NOMO-1 treated with dmso at 0.1 percent for 144 hours (cell line): ENCODE measurements at regions not wholly inside any gene's neighbourhood (a gene's known extent, or its start where the extent isn't known, plus 50 kb on each side); places are given as distances from the start of the nearest gene placed in this dataset.

Source experiments
- DNase-seq: peaks from one replicate; lab custom pipeline; 2025; ENCODE audit not compliant: unreplicated experiment; lab: John Stamatoyannopoulos, UW

DNA sequence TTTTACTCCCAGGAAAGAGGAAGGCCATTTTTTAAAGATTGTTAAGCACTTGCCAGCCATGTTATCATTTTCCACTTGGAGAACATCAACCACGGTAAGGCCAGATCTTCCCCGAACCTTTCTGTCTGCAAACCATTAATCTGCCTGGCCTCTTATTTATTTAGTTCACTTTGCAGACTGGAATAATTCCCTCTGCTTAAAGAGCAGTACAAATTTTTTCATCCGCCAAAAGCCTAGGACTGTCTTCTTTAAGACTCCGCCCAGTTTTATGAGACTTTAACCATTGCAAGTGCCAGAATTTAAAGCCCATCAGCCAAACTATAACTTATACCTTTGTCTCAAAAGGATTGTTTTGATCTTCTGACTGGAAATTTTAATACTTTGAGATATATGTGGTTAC, 426.3 kb downstream of the KCTD12 start:
- DNase-seq = no peak

DNA sequence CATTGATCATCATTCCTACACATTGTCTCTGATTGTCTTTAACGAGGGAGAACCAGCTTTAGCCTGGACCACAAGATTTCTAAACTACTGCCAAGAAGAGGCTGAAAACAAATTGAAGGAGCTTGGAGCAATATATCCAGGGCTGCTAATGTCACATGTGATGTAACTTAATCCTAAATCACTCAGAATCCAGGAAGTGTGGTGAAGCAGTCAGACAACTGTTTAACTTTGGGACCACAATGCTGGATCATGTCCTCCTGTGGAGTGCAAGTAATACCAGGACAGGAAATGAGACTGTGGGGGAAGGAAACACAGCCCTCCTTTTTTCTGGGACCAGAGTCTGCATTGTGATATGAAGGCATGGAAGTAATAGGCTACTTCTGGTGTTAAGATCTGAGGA, 430.2 kb downstream of the KCTD12 start:
- no peak for DNase-seq

DNA sequence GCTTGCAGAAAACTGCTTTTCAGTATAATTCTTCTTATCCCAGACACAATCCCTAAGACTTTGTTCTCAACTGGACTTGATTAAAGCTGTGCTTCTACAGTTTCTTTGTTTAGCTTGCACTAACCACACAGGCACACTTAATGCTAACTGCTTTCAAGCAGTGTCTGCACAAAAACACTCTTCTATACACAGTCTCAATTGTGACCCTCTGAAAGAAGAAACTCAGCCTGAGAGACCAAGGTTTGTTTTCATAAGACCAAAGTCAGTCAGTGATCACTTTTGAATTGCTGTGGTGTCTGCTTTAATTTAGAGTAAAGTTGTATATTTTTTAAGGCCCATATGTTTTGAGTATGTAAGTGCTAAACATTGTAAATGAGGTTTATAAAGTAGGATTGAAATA, 431.2 kb downstream of the KCTD12 start:
- DNase-seq = no peak

DNA sequence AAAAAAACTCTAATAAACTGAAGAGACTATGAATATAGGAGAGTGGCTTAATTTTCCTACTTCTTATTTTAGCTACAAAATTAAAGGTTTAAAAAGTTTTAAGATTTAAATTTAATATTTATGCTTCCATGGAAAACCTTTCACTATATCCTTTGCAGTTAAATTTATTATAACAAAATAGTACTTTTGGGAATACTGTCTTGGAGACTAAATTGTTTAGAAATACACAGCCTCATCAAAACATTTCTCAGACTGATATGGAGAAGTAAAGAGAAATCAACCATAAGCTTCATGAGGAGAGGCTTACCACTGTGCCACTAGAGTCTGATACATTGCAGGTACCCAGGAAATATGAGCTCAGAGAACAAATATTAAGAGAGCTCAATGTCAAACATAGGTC, 436.5 kb downstream of the KCTD12 start:
- no peak for DNase-seq

DNA sequence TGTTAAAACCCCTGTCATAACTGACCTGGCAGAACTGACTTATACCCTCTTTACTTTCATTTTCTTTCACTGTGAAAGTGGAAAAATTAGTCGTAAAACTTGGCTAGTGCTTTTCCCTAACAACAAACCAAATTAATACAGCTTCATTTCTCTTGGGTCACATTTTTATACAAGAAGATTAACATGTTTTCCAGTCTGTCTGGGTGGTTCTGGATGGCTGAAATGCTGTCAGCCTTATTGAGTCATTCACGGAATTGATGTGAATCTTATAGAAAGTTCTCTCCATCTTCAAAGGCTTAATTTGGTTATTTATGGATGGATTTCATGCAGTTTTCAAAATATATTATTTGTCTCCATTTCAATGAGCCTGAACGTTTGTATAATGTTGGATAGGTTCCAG, 440.0 kb downstream of the KCTD12 start:
- DNase-seq = no peak

DNA sequence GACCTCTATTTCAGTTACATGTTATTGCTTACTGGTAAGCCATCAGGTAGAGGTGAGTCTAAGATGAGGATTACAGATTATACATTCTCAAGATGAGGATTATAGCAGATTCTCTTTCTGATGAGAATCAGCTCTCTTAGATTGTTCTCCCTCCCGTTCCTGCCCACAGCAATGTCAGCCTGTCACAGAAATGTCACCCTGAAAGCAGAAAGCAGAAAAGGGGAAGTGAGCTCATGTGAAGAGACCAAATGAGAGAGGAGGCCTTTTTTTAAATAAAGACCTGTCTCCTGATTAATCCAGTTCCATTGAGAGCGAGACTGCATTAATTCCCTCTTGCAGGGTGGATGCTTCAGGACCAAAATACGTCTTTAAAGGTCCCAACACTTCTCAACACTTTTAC, 445.6 kb downstream of the KCTD12 start:
- DNase-seq = peak; percentile 15

DNA sequence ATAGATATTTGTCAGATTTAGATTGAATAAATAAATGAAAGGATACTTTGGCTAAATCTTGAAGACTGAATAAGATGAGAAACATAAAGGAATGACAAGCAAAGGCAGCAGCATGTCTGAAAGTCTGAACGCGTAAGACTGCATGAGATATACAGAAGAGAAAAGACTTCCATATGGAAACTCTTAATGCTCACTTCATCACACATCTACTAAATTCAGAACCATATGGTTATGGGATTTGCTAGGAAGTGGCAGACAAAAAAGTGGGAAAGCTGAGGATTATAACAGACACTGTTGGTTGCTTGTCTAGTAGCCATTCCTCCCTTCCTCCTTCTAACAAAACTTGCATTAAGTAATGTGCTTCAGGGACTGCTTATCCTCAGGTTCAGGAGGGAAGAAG, 446.7 kb downstream of the KCTD12 start:
- no peak for DNase-seq

DNA sequence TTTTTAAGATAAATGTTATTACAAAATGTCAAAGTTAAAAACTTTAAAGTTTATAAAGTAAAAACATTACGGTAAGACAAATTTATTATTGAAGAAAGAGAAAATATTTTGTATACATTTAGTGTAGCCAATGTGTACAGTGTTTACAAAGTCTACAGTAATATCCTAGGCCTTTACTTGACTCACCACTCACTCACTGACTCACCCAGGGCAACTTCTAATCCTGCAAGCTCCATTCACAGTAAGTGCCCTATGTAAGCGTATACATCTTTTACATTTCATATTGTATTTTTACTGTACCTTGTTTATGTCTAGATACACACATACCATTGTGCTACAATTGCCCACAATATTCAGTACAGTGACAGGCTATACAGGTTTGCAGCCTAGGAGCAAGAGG, 448.2 kb downstream of the KCTD12 start:
- DNase-seq = no peak

DNA sequence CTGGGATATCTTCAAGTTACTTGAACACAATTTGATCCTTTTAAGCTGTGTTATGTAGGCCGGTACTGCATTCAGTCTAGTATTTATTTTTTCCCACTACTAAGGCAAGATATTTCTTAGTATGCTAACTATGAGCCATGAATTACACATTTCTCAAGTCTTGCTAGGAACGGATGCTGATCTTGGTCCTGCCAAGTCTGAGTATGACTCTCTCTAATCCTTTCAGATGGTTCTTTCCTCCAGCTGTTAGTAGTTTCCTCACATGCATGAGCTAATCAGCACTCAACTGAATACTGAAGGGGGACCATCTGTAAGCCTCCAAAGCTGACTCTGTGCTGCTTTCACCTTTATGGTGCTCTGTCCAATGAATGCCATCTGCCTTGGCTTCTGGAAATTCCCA, 460.3 kb downstream of the KCTD12 start:
- no peak for DNase-seq

DNA sequence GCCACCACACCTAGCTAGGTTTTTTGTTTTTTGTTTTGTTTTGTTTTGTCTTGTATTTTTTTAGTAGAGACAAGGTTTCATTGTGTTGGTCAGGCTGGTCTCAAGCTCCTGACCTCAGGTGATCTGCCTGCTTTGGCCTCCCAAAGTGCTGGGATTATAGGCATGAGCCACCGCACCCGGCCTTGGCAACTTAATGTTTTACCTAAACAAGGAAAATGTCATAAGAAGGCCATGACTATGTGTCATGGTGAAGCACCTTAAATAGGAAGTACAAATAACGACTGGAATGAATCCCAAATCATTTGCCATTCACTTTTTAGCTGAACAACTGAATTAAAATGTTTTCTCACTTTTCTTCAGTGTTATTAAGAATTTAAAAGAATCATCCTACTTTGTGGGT, 465.2 kb downstream of the KCTD12 start:
- no peak for DNase-seq

DNA sequence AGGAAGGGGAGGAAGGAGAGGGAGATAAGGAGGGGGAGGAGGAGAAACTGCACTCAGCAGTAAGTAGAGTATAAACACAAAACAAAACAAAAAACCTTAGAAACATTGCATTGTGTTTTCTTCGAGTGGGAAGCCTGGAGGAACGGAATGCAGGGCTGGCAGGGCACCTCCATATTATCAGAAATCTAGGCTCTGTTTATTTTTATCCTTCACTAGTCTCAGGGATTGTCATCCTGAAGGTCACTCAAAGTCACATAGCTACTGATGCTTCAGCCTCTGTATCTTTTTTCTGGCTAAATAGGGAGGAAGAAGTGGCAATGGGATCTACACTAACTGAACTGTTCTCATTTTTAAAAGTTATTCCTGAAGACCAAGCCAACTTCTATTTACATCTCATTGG, 467.8 kb downstream of the KCTD12 start:
- no peak for DNase-seq

DNA sequence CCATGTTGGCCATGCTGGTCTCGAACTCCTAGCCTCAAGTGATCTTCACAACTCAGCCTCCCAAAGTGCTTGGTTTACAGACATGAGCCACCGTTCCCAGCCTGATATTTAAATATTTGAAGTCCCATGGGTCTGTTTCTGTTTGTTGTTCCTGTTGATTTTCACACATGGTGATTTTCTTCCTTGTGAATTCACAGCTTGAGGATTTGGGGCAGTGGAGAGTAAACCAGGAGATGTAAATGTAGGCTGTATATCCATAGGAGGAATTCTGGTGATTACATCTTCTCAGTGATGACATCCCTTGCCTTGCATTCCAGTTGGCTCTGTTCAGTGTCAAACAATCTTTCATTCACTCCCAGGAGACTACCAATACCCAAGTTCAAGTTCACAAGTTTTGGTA, 471.9 kb downstream of the KCTD12 start:
- DNase-seq = no peak

DNA sequence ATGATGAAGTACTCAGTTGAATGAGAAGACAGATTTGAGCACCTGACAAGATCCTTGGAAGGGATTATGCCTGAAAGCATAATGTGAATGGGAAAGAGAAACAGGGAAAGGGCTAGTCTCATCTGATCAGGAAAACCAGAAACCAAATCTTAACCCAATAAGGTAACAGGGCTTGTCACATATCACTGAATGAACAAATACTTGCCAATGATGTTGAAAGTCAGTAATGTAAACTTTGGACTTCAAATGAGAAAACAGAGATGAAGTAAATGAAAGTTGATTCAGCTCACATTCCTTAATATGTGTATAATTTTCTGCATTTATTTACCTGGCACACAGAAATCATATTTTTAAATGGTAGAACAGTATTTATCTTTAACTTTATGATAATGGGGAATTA, 480.0 kb downstream of the KCTD12 start:
- no peak for DNase-seq

DNA sequence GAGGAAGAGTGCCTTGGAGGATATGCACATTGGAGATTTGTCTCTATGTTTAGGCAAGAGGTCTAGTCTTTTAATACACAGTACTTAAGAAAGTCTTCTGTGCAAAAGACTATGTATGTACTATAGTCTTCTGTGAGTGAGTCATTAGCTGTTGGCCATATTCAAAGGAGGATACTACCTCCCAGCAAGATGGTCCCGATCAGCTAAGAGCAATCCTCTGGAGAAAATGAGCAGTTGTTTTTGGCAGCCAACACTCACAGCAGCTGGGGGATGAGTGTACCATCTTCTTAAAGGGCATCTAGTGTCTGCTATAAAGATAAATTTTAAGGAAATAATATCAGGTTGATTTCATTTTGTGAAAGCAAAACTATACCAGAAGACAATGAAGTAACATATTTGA, 487.8 kb downstream of the KCTD12 start:
- DNase-seq = no peak

DNA sequence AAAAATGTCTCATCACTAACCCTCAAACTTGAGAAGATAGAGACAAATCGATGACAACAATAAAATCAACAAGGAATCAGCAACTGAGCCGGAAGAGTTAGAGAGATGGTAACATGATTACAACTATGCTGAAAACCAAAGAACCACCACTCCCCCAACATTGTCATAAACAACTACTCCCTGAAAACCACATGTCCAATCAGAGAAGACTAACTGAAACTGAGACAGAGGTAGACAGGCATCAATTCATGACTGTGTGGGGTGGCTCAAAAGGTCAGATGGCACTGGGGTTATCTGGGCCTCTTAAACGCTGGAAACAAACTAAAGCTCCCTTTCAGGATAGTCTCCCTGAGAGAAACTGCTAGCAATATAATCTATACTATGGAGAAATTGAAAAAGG, 488.8 kb downstream of the KCTD12 start:
- DNase-seq = no peak

DNA sequence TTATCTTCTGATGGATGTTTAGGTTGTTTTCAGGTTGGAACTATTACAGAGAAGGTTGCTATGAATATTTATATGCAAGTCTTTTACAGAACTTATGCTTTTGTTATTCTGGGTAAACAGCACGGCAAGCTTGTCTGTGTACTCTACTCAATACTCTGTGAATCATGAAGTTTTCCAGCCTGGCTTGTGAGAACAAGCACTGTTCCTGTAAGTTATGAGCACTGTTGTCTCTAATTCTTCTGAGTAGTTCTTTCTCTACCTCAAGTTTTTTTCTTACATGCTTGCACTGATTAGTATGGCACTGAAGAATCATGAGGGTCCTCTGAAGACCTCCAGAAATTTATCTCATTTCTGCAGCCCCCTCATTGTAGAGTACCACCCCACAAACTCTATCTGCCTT, 496.9 kb downstream of the KCTD12 start:
- no peak for DNase-seq

DNA sequence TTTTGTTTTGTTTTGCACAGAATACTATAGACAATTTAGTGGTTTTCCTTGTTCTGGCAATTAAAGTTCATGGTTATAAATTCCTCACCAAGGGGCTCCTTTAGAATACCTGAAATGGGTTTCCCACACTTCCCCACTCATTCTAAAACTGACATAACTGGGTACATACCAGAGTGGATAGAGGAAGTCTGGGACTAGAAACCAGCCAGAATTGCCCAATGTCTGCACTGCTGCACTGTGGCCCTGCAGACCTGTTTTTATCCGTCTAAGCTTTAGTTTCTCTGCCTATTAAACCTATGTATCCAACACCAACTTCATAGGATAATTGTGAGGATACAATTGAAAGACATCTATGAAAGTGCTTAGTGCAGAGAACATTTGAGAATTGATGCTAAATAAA, 498.6 kb downstream of the KCTD12 start:
- DNase-seq = no peak

DNA sequence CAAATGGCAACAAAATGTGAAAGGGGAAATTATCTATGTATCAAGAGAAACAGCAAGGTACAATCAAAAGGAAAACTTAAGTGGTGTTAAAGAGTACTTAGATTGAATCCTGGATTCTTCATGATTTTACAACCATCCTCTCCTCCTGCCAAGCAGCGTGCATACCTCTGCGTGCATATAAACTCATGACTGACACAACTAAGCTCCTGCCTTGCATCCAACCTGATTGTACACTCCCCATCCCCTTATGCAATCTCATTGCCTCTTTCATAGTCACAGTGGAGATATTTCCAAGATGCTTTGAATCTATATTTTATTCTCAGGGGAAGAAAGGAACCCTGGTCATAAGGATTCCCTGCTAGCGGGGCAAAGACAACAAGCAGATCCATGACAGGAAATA, 499.9 kb downstream of the KCTD12 start:
- no peak for DNase-seq

DNA sequence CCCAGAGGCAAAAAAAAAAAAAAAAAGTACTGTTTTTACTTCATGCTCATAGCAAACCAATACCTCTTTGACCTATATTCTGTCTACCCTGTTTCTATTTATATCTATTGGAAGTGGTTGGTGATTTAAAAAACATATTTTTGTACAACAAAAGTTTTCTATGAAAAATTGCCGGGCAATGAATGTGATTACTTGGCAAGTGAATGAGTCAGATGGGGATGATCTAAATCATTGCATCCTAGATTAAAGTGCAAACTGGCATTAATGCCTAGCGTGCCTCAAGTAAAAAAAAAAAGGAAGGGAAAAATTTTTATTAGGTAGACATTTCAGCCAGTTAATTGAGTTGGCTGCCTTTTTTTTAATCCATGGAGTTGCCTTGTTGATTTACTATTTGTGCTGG, 500.6 kb downstream of the KCTD12 start:
- DNase-seq = no peak

DNA sequence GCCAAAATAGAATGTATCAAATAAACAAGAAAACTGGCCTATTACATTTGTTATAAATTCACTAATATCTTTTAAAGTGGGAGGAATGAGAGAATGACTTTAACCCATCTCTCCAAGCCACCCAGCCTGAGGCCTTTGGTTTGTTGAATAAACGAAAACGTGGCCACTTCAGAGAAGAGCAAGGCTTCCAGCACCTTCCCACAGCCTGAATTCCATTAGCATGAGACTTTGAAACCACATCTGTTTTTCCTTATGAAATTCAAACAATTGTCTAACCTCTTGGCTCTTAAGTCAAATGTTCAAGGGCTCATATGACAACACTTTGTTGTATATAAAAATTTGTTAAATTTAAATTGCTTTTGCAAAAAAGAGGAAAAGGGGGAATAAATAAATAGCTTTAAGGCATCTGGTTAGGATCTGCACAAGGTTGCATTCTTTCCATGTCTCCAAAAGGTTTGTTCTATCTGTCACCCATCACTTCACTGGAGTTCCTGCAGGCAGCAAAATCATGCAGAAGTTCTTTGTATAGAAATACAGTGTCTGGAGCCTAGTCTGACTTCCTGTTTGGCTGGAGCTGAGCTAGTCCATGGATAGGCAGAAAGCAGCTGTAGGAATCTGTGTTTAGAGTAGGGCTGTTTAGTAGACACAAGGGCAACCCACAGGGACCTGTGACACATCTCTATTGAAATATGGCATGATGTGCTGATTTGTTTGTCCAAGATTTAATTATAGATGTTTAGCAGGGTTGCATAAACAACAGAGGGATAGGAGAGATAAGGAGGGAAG, 502.3 kb downstream of the KCTD12 start:
- DNase-seq = no peak

DNA sequence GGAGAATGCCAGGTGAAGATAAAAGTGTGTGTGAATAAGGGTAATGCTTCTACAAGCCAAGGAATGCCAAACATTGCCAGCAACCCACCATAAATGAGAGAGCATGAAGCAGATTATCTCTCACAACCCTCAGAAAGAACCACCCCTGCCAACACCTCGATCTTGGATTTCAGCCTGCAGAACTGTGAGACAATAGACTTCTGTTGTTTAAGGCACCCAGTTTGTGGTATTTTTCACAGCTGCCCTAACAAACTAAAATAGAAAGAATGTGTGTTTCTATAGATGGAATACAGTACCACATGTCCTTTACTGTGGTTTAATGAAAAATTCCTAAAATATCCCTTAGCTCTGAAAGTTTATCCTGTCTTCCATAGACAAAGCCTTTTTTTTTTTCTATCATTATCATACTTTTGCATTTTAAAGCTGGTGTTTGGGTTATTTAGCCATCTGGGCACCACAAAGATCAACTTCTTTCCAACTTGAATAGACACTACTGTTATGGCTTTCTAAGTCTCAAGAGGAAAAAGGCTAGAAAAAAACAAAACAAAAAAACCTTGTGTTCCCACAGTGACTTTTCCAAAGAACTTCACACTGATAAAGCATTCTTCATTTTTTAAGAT, 505.6 kb downstream of the KCTD12 start:
- DNase-seq = no peak

DNA sequence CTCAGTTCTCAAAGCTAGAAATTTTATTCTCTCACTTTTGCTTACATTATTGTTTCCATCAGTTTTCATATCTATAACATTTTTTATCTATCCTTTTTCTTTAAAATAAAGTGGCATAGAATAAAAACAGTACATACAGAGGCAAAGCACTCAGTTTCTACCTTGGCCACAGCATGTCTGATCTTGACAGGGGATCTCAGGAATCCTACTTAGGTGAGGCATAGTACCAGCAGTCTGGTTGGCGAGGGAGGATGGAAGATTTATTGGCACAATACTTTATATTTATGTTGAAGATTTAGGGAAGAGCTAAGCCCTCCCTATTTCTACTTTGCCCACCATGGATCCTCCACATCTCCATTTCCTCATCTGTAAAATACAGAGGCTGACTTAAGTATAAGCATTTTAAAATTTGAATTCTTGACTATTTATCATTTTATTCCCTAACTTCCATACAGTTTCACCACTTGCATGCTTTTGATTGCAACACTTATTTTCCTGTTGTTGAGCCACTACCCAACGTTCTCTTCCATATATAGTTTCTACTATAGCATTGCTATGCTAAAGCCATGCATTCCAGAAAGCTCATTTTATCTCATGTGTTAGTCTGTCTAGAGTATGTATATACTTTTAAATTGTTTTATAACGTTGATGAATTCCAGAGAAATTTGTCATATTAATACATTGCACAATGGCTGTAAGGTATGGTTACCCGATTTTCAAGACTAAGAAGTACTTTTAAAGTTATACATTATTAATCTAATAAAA, 506.7 kb downstream of the KCTD12 start:
- no peak for DNase-seq
